ENCODE measurements at regions not wholly inside any gene's neighbourhood (a gene's known extent, or its start where the extent isn't known, plus 50 kb on each side); places are given as distances from the start of the nearest gene placed in this dataset.

DNA sequence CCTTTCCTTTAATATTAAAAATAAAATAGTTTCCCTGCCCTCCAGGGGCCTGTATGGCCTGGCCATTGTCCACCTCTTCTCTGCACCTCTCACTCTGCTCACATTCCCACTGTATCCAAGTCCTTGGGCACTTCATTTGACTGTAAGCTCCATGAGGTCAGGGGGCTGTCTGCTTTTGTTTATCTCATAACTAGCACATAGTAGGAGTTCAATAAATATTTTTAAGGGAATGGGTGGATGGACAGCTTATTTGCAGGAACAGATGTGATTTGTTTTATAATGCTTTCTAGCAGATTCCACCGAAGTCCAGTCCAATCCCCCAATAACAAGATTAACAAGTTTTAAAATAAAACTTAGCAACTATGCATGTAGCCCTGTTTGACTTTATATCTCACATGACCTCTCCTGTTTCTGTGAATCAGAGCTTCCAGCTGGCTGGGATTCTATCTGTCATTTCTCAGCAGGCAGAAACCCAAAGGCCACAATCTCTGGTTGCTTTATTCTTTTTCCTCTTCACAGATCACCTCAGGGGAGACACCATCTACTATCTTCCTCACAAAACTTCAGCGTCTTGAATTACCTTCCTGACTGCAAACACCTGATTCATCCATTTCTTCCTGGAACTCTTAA, 123.0 kb upstream of the NR2F2 start:
- TF ChIP-seq, protein P1, sequence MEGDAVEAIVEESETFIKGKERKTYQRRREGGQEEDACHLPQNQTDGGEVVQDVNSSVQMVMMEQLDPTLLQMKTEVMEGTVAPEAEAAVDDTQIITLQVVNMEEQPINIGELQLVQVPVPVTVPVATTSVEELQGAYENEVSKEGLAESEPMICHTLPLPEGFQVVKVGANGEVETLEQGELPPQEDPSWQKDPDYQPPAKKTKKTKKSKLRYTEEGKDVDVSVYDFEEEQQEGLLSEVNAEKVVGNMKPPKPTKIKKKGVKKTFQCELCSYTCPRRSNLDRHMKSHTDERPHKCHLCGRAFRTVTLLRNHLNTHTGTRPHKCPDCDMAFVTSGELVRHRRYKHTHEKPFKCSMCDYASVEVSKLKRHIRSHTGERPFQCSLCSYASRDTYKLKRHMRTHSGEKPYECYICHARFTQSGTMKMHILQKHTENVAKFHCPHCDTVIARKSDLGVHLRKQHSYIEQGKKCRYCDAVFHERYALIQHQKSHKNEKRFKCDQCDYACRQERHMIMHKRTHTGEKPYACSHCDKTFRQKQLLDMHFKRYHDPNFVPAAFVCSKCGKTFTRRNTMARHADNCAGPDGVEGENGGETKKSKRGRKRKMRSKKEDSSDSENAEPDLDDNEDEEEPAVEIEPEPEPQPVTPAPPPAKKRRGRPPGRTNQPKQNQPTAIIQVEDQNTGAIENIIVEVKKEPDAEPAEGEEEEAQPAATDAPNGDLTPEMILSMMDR (optimal IDR thresholded peaks at IDR 0.05 in 1 of 3, IDR thresholded peaks at IDR 0.05 in 1 of 3, conservative IDR thresholded peaks at IDR 0.05 in 1 of 3; ENCODE audit: extremely low read depth in 1 of 3, insufficient read depth in 2 of 3, low read length in 3 of 3), result no peak
- TF ChIP-seq EZH2 (IDR thresholded peaks at IDR 0.05; ENCODE audit: low read length), result no peak
- dilution Hi-C loops (cut with MboI; ENCODE audit: extremely low pct_ligation_motif_present, low sequenced_read_pairs), result no loop called here
- H2AFZ ChIP-seq (ENCODE audit: control insufficient read depth, low read length), result no peak overlapping the region
- no peaks in the 10 kb centered on the region for H3K79me2 ChIP-seq (ENCODE audit: control insufficient read depth, insufficient read depth, low read length)
- H3K36me3 ChIP-seq (ENCODE audit: control insufficient read depth in 2 of 2, extremely low read depth in 1 of 2, insufficient read depth in 2 of 2, low read length in 2 of 2), result no peaks in the 10 kb centered on the region
- H3K27me3 ChIP-seq (ENCODE audit: control insufficient read depth, extremely low read depth, insufficient read depth, low read length), result no peaks in the 10 kb centered on the region
- no peak overlapping the region for H3K9ac ChIP-seq (ENCODE audit: control insufficient read depth, extremely low read depth, insufficient read depth, low read length)
- DNase-seq (ENCODE audit: low read depth, low spot score), result no peak
- no peak overlapping the region for H3K4me2 ChIP-seq (ENCODE audit: control insufficient read depth, extremely low read depth, insufficient read depth, low read depth, low read length)
- H3K4me3 ChIP-seq (ENCODE audit: control insufficient read depth in 2 of 3, extremely low read depth in 1 of 3, insufficient read depth in 2 of 3, low read depth in 1 of 3, low read length in 3 of 3), result no peak overlapping the region
- FAIRE-seq, result no peak
- no peaks in the 10 kb centered on the region for H4K20me1 ChIP-seq (ENCODE audit: control insufficient read depth, extremely low read depth, insufficient read depth, low read length)
- no peaks in the 10 kb centered on the region for H3K9me3 ChIP-seq (ENCODE audit: control insufficient read depth, low read depth, low read length)
- no peak overlapping the region for H3K27ac ChIP-seq (ENCODE audit: control insufficient read depth, insufficient read depth, low read length)
- no peaks in the 10 kb centered on the region for H3K9me1 ChIP-seq (ENCODE audit: control insufficient read depth, extremely low read depth, insufficient read depth, low read length)
- H3K4me1 ChIP-seq (ENCODE audit: control insufficient read depth, extremely low read depth, insufficient read depth, low read length), result no peaks in the 10 kb centered on the region

DNA sequence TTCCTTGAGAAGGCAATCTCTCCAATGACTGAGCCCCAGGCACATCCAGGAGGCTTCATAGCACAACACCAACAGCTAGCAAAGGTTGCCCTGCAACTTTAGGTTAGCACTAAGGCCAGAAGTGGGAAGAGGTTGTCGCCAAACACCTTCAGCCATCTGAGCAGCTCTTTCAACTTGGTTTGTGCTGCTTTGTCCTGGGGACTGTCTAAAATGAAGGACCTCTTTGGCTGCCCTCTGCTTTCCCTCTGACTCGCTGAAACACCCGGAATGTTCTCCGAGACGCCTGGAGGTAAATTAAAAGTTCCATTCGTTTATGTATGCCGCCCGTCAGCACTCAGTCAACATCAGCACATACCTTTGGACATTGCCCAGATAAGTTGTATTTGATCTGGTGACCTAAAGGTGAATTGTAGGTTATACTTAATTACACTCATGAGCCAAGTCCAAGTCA, 121.2 kb upstream of the NR2F2 start:
- H3K4me2 ChIP-seq (ENCODE audit: control insufficient read depth, extremely low read depth, insufficient read depth, low read depth, low read length), result no peak overlapping the region
- H2AFZ ChIP-seq (ENCODE audit: control insufficient read depth, low read length), result peak overlapping the region; percentile 22
- H3K4me3 ChIP-seq (ENCODE audit: control insufficient read depth in 2 of 3, extremely low read depth in 1 of 3, insufficient read depth in 2 of 3, low read depth in 1 of 3, low read length in 3 of 3), result no peak overlapping the region
- no peaks in the 10 kb centered on the region for H3K79me2 ChIP-seq (ENCODE audit: control insufficient read depth, insufficient read depth, low read length)
- DNase-seq (ENCODE audit: low read depth, low spot score) (no peak), FAIRE-seq (no peak)
- no peaks in the 10 kb centered on the region for H3K9me1 ChIP-seq (ENCODE audit: control insufficient read depth, extremely low read depth, insufficient read depth, low read length)
- H3K36me3 ChIP-seq (ENCODE audit: control insufficient read depth in 2 of 2, extremely low read depth in 1 of 2, insufficient read depth in 2 of 2, low read length in 2 of 2), result no peaks in the 10 kb centered on the region
- H3K4me1 ChIP-seq (ENCODE audit: control insufficient read depth, extremely low read depth, insufficient read depth, low read length), result no peaks in the 10 kb centered on the region
- H3K27me3 ChIP-seq (ENCODE audit: control insufficient read depth, extremely low read depth, insufficient read depth, low read length), result no peaks in the 10 kb centered on the region
- dilution Hi-C loops (cut with MboI; ENCODE audit: extremely low pct_ligation_motif_present, low sequenced_read_pairs), result no loop called here
- no peak overlapping the region for H3K27ac ChIP-seq (ENCODE audit: control insufficient read depth, insufficient read depth, low read length)
- H3K9ac ChIP-seq (ENCODE audit: control insufficient read depth, extremely low read depth, insufficient read depth, low read length), result no peak overlapping the region
- H4K20me1 ChIP-seq (ENCODE audit: control insufficient read depth, extremely low read depth, insufficient read depth, low read length), result no peaks in the 10 kb centered on the region
- no peak for TF ChIP-seq EZH2 (IDR thresholded peaks at IDR 0.05; ENCODE audit: low read length)
- TF ChIP-seq, protein P1 (optimal IDR thresholded peaks at IDR 0.05 in 1 of 3, IDR thresholded peaks at IDR 0.05 in 1 of 3, conservative IDR thresholded peaks at IDR 0.05 in 1 of 3; ENCODE audit: extremely low read depth in 1 of 3, insufficient read depth in 2 of 3, low read length in 3 of 3), result no peak
- no peaks in the 10 kb centered on the region for H3K9me3 ChIP-seq (ENCODE audit: control insufficient read depth, low read depth, low read length)

Data from keratinocyte (primary cell).